ENCODE measurements at regions not wholly inside any gene's neighbourhood (a gene's known extent, or its start where the extent isn't known, plus 50 kb on each side); places are given as distances from the start of the nearest gene placed in this dataset.
"Not testable (repeated sequence)": the region's sequence is repeated elsewhere in the genome, so short reads cannot be mapped to it uniquely, and the experiment has no call there.

DNA sequence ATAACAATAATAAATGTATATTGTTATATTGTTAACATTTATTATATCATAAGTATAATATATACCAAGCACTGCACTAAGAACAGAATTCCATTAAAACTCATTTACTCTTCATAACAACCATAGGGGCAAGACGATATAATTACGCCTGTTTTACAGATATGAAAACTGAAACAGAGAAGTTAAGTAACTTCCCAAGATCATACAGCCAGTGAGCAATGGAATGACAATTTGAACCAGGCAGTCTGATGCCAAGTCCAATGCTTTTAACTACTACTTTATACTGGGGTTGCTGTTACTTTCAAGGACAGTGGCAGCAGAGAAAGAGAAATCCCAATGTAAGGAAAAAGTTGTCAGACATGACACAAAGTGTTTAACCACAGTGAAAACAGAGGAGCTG, 338.8 kb upstream of the ID2 start:
- DNase-seq = no peak

DNA sequence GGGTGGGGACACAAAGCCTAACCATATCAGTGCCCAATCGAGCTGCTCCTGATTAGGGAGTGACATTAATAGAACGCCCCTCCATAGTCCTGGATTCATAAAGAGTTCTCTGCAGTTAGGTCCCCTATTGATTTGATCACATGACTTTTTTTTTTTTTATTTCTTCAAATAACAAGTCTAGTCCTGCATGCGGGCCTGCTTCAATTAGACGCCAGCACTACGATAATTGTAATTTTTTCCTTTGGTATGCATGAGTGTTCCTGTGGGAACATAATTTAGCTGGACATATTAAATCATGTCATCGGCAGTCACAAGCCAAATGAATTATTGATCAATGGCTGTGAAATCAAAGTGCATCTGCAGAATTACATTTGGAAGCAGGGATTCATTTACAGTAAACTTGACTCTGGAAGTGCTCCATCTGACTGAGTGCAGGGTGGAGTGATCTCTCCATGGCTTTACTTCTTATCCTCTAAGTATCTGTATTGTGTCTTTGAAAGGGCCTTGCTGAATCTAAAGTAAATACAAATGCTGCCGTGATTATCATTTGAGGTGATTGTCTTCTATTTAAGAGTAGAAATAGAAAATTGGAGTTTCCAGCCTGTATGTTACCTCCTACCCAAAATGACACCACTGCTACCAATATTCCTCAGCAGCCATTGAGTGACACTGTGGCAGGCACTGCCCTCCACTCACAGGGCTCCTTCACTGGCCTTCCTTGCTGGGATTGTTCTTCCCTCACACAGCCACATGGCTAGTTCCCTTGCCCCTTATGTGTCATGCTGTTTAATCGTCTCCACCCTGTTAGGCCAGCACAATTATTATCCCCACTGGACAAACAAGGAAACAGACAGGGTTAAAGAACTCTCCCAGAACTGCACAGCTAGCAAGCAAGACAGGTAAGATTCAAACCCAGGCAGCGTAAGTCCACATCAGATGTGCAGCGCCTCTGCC, 337.4 kb upstream of the ID2 start:
- DNase-seq = no peak

DNA sequence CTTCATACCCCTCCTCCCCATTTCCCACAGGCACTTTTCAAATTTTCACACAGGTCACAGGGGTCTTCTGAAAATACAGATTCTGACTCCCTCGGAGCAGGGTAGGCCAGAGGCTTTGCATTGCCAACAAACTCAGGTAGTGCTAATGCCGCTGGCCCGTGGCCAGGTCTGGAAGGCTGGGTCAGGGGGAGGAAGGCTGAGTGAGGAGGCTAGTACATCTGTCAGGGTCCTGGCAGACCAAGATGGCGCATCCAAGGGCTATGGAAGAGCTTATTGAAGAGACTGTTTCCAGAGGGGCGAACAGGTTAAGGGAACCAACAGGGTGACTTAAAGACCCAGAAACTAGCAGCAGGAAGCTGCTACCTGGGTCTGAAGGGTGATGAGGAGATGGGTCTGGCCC, 336.7 kb upstream of the ID2 start:
- DNase-seq = no peak

DNA sequence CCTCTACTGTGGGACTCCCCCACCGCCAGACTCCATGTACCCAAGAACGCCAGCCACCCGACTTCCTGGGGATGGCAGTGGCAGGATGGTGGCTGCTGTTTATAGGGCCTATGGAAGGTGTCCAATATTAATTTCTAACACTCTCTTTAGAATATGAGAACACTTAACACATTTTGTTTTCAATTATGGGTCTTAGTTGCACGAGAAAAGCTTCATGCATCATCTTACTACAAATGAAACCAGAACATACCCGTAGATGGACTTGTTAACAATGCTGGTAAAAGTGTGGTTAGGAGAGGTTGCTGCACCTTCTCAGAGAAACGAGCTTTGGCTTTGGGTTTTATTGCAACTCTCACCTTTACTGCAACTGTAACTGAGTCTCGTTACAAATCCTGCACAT, 335.6 kb upstream of the ID2 start:
- peak; percentile 21 for DNase-seq

DNA sequence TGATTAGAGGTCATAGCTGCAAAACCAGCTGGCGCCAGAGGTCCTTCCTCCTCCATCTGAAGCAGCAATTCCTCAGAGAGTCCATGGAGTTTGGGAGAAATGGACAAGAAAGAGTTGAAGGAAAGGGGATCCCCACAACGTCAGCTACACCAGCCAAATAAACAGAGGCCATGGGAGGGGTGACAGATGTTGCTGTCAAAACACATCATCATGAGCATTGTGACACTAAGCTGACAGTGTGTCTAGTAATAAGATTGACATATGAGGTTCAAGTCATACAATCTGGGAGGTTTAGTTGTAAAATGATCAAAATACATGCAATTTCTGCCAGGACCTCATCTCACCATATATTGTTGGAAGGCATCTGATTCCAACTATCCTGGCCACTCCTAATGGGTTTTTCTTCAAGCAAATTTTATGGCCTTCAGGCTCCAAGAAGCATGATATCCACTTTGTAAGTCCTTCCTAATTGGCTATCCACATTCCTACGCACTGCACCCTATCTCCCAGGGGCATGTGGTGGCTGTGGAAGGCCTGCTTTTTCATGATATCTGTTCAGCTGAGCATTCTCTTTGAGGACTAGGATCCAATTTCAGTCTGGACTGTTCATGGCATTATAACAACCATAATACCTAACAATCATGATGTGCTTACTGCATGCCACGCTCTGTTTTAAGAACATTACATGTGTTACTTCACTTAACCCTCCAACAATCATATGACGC, 335.0 kb upstream of the ID2 start:
- no peak for DNase-seq

DNA sequence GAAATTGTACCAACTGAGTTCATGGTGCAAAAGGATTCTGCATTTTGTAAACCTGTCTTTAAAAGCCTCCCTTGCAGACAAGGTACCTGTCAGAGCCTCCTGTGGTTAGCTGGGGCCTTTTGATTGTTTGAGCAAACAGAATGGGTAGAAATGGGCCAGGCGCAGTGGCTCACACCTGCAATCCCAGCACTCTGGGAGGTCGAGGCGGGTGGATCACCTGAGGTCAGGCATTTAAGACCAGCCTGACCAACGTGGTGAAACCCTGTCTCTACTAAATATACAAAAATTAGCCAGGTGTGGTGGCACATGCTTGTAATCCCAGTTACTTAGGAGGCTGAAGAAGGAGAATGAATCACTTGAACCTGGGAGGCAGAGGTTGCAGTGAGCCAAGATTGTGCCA, 332.9 kb upstream of the ID2 start:
- DNase-seq = not testable (repeated sequence)

DNA sequence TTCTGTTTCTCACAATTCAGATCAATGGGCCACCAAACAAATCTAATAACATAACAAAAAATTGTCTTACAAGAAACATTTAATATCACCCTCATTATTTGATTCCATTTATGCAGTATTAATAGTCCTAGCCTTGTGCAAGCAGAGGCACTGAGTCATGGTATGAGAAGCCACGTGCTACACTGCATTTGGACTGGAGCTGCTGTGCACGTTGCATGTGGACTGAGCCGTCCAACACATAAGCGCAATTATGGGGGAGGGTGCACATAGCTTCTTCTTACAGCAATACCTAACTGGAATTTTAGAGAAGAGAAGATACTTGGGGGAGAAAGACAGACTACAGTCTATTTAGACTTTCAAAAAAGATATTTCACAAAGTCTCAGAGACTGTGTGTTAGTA, 329.6 kb upstream of the ID2 start:
- DNase-seq = no peak

DNA sequence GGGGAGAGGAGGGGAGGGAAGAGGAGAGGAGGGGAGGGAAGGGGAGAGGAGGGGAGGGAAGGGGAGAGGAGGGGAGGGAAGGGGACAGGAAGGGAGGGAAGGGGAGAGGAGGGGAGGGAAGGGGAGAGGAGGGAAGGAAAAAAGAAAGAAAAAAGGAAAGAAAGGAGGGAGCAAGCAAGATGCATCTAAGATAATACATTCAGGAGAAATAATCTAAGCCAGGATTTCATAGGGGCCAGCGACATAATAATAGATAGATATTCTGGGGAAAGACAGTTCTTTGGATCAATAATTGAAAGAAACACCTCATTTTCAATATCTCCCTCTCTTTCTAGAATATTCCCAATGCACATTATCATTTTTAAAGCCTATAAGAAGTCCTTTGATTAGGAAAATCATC, 328.9 kb upstream of the ID2 start:
- DNase-seq = no peak

DNA sequence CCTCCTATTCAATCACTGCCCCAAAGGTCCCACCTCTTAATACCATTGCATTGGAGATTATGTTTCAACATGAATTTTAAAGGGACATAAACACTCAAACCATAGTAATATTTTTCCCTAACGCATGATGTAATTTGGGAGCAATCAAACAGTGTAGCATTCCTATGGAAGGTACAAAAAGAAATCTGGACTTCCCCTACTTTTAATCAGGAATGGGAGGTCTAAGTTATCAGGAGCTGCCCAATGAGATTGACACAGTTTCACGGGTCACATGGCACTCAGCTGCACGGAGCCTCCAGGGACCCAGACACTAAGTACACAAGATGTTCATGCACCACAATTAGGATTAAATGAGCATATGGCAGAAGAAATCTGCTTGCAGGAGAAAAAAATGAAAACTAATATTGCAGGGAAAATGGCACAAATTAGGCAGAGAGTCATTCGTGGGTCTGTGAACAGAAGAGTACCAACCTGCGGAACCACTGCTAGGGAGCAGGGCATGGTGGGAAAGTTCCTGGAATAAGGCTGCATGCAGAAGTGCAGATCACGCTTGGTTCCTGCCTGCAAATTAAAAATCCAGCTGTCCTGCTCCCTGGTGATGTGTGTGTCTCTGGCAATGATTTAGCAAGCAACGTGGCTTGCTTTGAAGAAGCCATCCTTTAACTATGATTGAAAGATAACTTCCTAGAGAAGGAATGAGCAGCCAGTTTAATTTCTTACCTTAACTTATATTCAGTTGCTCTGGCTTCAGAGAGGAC, 326.6 kb upstream of the ID2 start:
- no peak for DNase-seq

DNA sequence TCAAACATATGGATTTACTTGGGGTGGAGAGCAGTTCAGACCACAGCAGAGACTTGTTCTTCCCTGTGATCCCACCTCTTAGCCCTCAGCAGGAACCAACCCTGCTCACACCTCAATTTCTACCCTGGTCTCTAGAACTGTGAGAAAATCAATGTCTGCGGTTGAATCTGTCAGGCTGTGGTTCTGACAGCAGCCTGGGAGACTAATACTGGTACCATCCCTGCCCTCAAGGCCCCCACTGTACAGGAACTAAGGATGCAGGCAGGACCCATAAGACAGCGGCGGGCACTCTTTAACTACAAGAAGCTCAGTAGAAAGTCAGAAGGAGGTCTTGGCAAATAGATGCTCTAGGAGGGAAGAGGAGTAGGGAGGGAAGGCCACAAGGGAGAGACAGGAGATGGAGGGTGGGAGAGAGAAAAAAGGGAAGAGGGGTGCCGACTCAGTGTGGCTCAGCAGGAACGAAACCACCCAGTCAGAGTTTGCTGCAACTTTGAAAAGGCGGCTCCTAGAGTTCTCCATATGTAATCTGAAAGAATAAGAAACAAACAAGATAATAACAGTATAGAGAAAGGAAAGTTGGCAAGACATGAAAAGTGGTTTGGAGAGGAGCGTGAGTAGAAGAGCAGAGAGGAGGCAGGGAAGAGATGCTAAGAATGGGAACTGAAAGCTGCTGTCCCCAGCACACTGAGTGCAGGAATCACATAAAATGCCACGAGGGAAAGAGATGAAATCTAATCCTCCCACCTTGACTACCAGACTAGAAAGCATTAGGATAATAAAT, 323.9 kb upstream of the ID2 start:
- no peak for DNase-seq

DNA sequence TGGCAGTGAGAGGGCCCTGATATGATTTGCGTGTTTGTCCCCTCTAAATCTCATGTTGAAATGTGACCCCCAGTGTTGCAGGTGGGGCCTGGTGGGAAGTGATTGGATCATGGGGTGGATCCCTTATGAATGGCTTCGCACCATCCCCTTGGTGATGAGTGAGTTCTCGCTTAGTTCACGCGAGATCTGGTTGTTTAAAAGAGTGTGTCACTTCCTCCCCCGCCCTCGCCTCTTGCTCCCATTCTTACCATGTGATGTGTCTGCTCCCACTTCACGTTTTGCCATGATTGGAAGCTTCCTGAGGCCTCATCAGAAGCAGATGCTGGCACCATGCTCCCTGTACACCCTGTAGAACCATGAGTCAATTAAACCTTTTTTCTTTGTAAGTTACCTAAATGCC, 319.9 kb upstream of the ID2 start:
- DNase-seq = no peak

DNA sequence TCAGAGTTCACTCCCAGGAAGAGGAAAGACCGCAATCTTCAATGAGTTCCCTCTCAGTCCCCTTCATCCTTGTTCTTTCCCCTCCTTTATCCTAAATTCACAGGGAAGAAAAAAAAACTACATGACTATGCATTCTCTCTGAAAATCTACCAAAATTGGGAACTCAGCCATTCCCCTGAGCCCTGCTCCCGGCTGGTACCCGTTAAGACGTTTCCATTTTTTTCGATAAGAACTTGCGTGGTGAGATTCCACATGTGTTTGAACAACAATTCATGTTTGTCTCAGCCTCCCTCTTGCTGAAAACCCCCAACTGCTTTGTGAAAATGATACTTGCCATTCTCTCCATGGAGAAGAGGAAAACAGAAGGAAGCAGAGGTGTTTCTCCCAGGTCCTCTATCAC, 318.7 kb upstream of the ID2 start:
- no peak for DNase-seq

DNA sequence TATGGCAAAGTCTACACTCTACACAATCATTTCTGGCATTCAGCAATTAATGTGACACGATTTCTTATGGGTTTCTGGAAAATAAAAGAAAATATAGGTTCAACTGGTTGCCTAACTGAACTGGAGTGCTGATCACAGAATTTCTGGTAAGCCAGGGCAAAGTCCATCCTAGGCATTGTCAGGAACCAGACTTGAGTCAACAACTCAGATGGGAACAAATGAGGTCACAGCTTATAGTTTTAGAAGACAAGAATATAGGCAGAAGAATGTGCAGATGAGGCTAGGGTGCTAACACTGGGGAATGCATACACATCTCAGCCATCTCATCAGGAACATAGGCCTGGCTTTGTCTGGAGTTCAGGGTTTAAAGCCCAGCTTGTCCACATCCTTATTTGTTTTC, 317.2 kb upstream of the ID2 start:
- DNase-seq = no peak

DNA sequence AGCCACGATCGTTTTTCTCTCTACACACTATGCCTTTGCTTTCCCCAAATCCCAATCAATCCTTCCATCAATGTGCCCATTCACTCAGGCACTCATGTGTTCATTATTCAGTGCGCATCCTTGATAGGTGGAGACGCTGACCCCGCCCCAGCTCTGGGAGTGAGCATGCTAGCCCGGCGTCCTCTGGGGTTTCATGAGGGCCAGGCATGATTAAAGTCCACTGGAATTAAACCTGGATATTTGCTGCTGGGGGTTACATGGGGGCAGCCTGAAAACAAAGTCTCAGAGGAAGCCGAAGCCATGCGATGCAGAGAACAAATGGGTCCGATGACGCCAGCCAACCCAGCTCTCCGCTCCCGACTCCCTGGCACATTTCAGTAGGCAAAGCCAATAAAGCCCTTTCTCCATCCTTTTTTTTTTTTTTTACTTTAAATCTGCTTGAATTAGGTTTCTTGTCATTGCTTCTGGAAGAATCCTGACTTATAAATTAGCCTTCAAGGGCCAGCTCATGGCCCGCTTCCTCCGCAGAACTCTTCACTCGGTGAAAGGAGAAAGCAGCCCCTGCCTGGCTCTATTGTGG, 316.4 kb upstream of the ID2 start:
- no peak for DNase-seq

DNA sequence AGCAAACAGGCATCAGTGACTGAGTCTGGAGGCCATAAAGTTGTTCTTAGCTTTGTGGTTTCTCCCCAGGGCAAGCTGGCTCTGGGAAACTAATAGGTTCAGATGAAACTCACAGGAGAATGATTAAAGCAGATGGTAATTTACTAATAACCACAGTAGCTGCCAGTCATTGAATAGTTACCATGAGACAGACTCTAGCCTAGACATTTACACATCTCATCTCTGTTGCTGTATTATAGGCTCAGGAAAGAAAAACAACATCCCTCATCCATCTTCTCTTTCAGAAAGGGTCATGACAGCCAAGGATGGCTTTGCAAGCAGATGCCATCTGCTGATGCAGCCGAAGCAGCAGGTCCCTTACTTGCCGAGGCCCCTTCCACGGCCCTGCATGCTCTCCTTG, 314.0 kb upstream of the ID2 start:
- no peak for DNase-seq

DNA sequence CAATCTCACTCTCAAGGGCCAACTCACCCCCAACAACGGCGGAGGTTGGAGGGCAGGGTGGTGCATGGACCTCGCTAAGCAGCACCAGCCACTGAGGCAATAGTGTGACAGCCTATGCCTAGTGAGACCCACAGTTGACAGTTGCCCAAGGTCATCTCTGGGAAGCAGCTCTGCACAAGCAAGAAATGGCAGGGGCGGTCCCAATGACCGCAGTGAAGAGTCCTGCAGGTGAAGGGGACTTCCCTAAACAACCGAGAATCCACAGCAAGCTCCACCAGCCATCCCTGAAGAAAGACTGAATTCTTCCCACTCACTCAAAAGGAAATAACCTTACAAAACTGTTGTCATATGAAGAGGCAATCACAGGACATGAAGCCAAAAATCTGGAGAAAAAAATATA, 313.4 kb upstream of the ID2 start:
- DNase-seq = no peak

DNA sequence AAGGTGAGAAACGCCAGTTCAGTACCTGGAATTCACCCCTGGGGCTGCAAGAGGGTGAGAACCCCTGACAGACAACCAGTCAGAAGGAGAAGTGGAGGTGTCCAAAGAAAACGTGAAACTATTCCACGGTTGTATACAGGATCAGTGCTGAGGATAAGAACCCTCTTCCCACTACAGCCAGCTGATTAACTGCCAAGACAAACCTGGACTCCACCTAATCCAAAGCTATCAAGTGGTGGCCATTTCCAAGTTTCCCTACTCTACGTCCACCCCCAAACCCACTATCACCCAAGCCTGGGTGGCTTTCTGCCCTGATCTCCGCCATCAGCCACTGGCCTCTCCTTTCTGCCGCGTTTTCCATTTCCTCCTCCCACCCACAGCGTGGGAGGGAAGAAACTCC, 312.3 kb upstream of the ID2 start:
- DNase-seq = no peak

DNA sequence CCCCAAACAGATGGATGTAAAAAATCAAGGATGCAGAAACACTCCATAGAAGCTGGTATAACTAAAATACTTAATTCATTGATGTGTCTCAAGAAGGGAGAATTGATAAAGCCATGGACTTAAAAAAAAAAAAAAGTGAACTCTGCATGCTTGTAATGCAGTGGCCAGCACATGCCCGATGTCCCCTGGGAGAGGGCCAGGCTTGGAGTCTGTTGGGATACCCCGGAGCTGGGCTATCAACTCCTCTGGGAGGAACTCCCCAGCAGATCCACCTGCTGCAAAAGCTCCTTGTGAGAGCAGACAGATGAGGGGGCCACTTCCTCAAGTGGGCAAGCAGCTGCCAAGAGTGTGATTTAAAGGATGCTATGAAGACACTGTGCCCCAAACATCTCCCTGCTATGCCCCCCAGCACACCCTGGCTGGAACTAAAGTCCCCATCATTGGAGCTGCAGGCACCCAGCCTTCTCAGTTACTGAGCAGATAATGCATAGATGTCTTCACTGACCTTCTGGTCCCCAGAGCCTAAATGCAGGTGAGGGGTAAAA, 311.5 kb upstream of the ID2 start:
- no peak for DNase-seq

DNA sequence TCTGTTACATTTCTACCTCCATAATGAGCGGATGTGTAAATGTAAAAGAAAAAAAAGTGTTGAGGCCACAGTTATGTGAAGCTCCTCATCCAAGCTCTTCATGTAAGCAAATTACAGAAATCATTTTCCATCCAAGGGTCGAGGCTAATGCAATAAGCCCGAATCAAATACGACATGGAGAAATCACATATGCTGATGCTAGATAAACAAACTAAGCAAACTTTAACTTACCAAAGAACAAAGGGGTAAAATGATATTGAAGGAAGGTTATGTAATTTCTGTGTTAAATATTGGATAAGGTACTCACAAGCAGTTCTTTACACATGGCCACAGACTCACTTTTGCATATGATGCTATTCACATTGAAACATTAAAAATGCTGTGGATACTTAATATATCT, 310.2 kb upstream of the ID2 start:
- no peak for DNase-seq

DNA sequence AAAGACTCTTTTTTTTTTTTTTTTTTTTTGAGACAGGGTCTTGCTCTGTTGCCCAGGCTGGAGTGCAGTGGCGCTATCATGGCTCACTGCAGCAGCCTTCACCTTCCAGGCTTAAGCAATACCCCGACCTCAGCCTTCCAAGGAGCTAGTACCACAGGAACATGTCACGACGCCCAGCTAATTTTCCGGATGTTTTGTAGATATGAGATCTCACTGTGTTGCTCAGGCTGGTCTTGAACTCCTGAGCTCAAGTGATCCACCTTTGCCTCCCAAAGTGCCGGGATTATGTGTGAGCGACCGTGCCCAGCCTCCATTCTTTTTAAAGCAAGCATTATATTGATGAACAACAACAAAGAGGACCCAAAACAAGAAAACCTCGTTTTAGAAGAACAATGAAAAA, 307.1 kb upstream of the ID2 start:
- DNase-seq = no peak

DNA sequence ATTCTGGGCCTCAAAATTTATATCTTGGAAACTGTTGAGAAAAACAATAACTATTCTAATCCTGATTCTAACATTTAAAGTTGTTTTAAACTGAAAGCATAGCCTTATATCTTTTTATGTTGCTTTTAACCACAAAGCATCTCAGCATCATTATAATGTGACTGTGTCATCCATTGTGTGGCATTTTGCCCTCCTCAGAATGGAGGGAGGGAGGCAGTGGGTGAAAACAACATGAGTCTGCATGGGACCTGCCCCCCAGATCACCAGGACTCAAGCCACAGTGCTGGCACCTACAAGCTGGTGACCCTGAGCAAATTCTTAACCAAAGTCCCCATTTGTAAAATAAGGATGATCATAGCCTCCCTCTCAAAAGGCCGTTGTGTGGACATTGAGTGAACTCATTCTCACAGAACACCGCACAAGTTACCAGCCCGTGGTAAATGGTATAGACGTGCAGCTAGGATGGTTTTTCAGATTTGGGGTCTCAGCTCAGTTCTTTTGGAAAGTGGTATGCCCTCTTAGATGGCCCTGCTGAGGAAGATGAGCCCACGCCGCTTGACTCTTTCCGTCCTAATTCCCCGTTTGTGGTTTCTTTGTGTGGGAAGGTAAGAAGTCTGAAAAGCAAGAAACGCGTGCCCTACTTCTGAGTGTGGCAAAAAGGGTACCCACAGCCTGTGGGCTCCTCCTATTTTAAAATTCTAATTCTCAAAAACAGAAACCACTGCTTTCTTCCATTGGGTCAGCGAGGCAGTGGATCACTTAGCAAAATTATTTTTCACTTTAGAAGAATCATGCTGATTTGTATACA, 305.0 kb upstream of the ID2 start:
- peak; percentile 5 for DNase-seq

All from CD4-positive, alpha-beta T cell treated with Interleukin-10 for 1 hour (primary cell).